GM12878 (cell line): ENCODE measurements at regions not wholly inside any gene's neighbourhood (a gene's known extent, or its start where the extent isn't known, plus 50 kb on each side); places are given as distances from the start of the nearest gene placed in this dataset.

ENCODE experiments used
- ATAC-seq: fragments of 200-7000 bp; cut with Tn5 transposase; 3 replicates; pipeline ENCODE4 v1.9.1; 2020; ENCODE audit warnings: mild to moderate bottlenecking, moderate library complexity
- BruUV-seq: library from RNA; stranded (reverse); fragments of 400-500 nt; replicated peaks from 2 replicates; lab custom pipeline; 2021; lab: Mats Ljungman, UMichigan
- CTCF ChIA-PET: fragments of 300-600 bp; sonication (Branson Sonifier 250); formaldehyde crosslinking; extraction: SDS; loops from one replicate; lab custom pipeline; 2021; ENCODE audit warnings: inconsistent platforms; lab: Yijun Ruan, JAX
- POLR2A ChIA-PET: fragments of 350-600 bp; formaldehyde crosslinking; extraction: SDS; loops from one replicate; lab custom pipeline; 2021; ENCODE audit warnings: inconsistent platforms; lab: Charles Lee
- RAD21 ChIA-PET: fragments of 300-600 bp; sonication (Branson Sonifier 250); formaldehyde crosslinking; loops from one replicate; lab custom pipeline; 2023; ENCODE audit warnings: antibody characterized with exemption; ENCODE audit not compliant: unreplicated experiment; lab: Charles Lee
- SMC1A ChIA-PET: fragments of 300-600 bp; sonication (Branson Sonifier 250); formaldehyde crosslinking; loops from one replicate; lab custom pipeline; 2023; ENCODE audit not compliant: unreplicated experiment, uncharacterized antibody; lab: Charles Lee
- DNase-seq: peaks from one replicate; pipeline ENCODE4 v3.0.0-alpha.2; 2011; ENCODE audit warnings: low read depth, low spot score
- FAIRE-seq: peaks from 3 replicates; lab custom pipeline; 2011; peaks lifted over from hg19 to GRCh38; lab: Jason Lieb, UNC
- H2AFZ ChIP-seq: 2 replicates; pipeline ENCODE4 v1.6.0; 2011; ENCODE audit warnings: low read depth, low read length, control low read depth; ENCODE audit not compliant: control insufficient read depth
- H3K27ac ChIP-seq: 2 replicates; pipeline ENCODE4 v1.5.1; 2011; ENCODE audit warnings: control low read depth; ENCODE audit not compliant: control insufficient read depth, insufficient read depth
- H3K27me3 ChIP-seq, 2 experiments: replicated peaks in 1 of 2; 2 replicates each; pipeline versions ENCODE4 v1.6.0 to v1.6.1; 2011; ENCODE audit warnings: low read length in 1 of 2; ENCODE audit not compliant: control insufficient read depth in 2 of 2, insufficient read depth in 2 of 2
- H3K36me3 ChIP-seq, 2 experiments: 2 replicates each; pipeline ENCODE4 v1.5.1; 2011; ENCODE audit warnings: low read length in 1 of 2; ENCODE audit not compliant: control insufficient read depth in 2 of 2, insufficient read depth in 2 of 2
- H3K4me1 ChIP-seq: 2 replicates; pipeline ENCODE4 v1.6.1; 2011; ENCODE audit warnings: mild to moderate bottlenecking, low read length, moderate library complexity, mixed read lengths; ENCODE audit not compliant: control insufficient read depth, insufficient read depth
- H3K4me2 ChIP-seq: 2 replicates; pipeline ENCODE4 v1.6.0; 2011; ENCODE audit warnings: control low read depth; ENCODE audit not compliant: control insufficient read depth, insufficient read depth
- H3K4me3 ChIP-seq: fragments of 200-600 bp; sonication (generic); 2 replicates; pipeline ENCODE4 v1.5.1; 2016
- H3K79me2 ChIP-seq: 2 replicates; pipeline ENCODE4 v1.6.0; 2011; ENCODE audit warnings: low read length; ENCODE audit not compliant: control insufficient read depth, insufficient read depth
- H3K9ac ChIP-seq: 2 replicates; pipeline ENCODE4 v1.8.0; 2011; ENCODE audit warnings: low read length, control low read depth, mixed read lengths; ENCODE audit not compliant: control insufficient read depth, insufficient read depth
- H3K9me3 ChIP-seq: replicated peaks from 3 replicates; pipeline ENCODE4 v1.5.1; 2011; ENCODE audit warnings: mild to moderate bottlenecking, low read length; ENCODE audit not compliant: control insufficient read depth, insufficient read depth
- H4K20me1 ChIP-seq: 2 replicates; pipeline ENCODE4 v1.6.0; 2011; ENCODE audit not compliant: control insufficient read depth, insufficient read depth
- BMI1 ChIP-seq: fragments of 450-650 bp; IDR thresholded peaks from 2 replicates; pipeline ENCODE4 v1.6.1; 2016; ENCODE audit warnings: mild to moderate bottlenecking, moderate library complexity, borderline replicate concordance
- CBX3 ChIP-seq: fragments of 200-600 bp; sonication (generic); IDR thresholded peaks from 2 replicates; pipeline ENCODE4 v1.6.1; 2016; ENCODE audit warnings: low read depth, borderline replicate concordance
- CEBPZ ChIP-seq: fragments of 150-350 bp; IDR thresholded peaks from 2 replicates; pipeline ENCODE4 v1.6.1; 2016; ENCODE audit warnings: low read depth, low read length
- CREM ChIP-seq: IDR thresholded peaks from 2 replicates; pipeline ENCODE4 v1.6.1; 2014; ENCODE audit warnings: antibody characterized with exemption, low read depth
- HDAC6 ChIP-seq: fragments of 200-600 bp; sonication (generic); IDR thresholded peaks from one replicate; pipeline ENCODE4 v1.8.0; 2017; ENCODE audit warnings: antibody characterized with exemption; ENCODE audit not compliant: unreplicated experiment
- KDM1A ChIP-seq: fragments of 200-600 bp; sonication (generic); IDR thresholded peaks from 2 replicates; pipeline ENCODE4 v1.6.1; 2016; ENCODE audit warnings: borderline replicate concordance
- NFYB ChIP-seq: IDR thresholded peaks from 2 replicates; pipeline ENCODE4 v1.6.1; 2011; ENCODE audit warnings: low read depth, mild to moderate bottlenecking, low read length, improper control_type of control experiment, moderate library complexity; ENCODE audit not compliant: insufficient read depth
- NR2C1 ChIP-seq: fragments of 450-650 bp; IDR thresholded peaks from 2 replicates; pipeline ENCODE4 v1.6.1; 2017; ENCODE audit warnings: antibody characterized with exemption, mild to moderate bottlenecking, moderate library complexity
- RAD51 ChIP-seq: fragments of 450-650 bp; IDR thresholded peaks from 2 replicates; pipeline ENCODE4 v1.6.1; 2016; ENCODE audit warnings: moderate library complexity, mild to moderate bottlenecking, inconsistent platforms
- RUNX3 ChIP-seq: IDR thresholded peaks from 2 replicates; pipeline ENCODE4 v1.6.1; 2012; ENCODE audit warnings: low read length, inconsistent platforms
- SMAD5 ChIP-seq: IDR thresholded peaks from 2 replicates; pipeline ENCODE4 v1.6.1; 2016; ENCODE audit warnings: antibody characterized with exemption, low read depth
- SREBF1 ChIP-seq: IDR thresholded peaks from 2 replicates; pipeline ENCODE4 v1.6.1; 2012; ENCODE audit warnings: mild to moderate bottlenecking, low read length
- TCF7 ChIP-seq: IDR thresholded peaks from 2 replicates; pipeline ENCODE4 v1.6.1; 2014; ENCODE audit warnings: antibody characterized with exemption, borderline replicate concordance
- YBX1 ChIP-seq: fragments of 450-650 bp; IDR thresholded peaks from 2 replicates; pipeline ENCODE4 v1.6.1; 2016; ENCODE audit warnings: antibody characterized with exemption
- ZNF207 ChIP-seq: fragments of 450-650 bp; IDR thresholded peaks from 2 replicates; pipeline ENCODE4 v1.6.1; 2014; ENCODE audit warnings: antibody characterized with exemption, mild to moderate bottlenecking, borderline replicate concordance
- WGBS: methylation state at CpG from one replicate; pipeline ENCODE4 v1.1.6; 2016; ENCODE audit warnings: low lambda C conversion rate; ENCODE audit not compliant: insufficient replicate concordance, insufficient coverage; ENCODE audit errors: missing lambda C conversion rate; 5-methylcytosine and 5-hydroxymethylcytosine counted together
- in situ Hi-C: fragments of 300-500 bp; cut with MboI; formaldehyde crosslinking; loops from 9 replicates; pipeline ENCODE4 v1.14.3; 2018; ENCODE audit warnings: mixed read lengths
- intact Hi-C: fragments of 100-400 bp; cut with micrococcal nuclease; formaldehyde crosslinking; loops from one replicate; pipeline ENCODE4 v1.14.2; 2022; ENCODE audit not compliant: unreplicated experiment
- TF ChIP-seq, protein P1 (sequence below): fragments of 450-650 bp; IDR thresholded peaks from 2 replicates; pipeline ENCODE4 v1.6.1; 2018; ENCODE audit warnings: borderline replicate concordance, mild to moderate bottlenecking; ENCODE audit not compliant: partially characterized antibody

- no peak for TF ChIP-seq SREBF1
- no peak for TF ChIP-seq NFYB
- TF ChIP-seq CREM: no peak
- no peak for TF ChIP-seq NR2C1
- no peak for TF ChIP-seq TCF7
- no peak for TF ChIP-seq CBX3
- no peak for TF ChIP-seq HDAC6
- TF ChIP-seq YBX1: no peak
- TF ChIP-seq, protein P1, sequence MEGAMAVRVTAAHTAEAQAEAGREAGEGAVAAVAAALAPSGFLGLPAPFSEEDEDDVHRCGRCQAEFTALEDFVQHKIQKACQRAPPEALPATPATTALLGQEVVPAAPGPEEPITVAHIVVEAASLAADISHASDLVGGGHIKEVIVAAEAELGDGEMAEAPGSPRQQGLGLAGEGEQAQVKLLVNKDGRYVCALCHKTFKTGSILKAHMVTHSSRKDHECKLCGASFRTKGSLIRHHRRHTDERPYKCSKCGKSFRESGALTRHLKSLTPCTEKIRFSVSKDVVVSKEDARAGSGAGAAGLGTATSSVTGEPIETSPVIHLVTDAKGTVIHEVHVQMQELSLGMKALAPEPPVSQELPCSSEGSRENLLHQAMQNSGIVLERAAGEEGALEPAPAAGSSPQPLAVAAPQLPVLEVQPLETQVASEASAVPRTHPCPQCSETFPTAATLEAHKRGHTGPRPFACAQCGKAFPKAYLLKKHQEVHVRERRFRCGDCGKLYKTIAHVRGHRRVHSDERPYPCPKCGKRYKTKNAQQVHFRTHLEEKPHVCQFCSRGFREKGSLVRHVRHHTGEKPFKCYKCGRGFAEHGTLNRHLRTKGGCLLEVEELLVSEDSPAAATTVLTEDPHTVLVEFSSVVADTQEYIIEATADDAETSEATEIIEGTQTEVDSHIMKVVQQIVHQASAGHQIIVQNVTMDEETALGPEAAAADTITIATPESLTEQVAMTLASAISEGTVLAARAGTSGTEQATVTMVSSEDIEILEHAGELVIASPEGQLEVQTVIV: no peak
- no peak for TF ChIP-seq SMAD5
These were observed 124.1 kb downstream of the CD164 start (continued) for GRCh38 chr6:109258129-109258528.

DNA sequence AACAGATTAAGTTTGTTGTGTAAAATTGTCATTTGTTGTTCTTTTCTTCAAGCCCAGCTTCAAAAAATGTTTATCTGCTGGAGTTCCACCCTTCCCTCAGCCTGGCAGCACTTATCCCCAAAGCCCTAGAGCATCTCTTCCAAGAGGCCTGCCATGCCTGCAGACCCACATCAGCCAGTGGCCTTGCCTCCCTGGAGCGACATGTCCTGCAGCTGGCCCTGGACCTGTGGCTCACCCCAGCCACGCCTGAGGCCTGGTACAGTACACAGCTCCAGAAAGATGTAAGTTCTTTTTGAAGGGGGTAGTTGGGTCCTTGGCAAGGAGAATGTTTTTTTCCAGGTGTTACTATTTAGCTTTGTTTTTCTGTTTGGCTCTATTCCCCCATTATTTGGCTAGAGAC, 124.8 kb downstream of the CD164 start:
- RAD21 ChIA-PET: no interaction called here
- DNase-seq (no peak), ATAC-seq (no peak), FAIRE-seq (no peak)
- intact Hi-C loops: no loop called here
- BruUV-seq: no TSS peak
- Histone ChIP-seq H4K20me1 (no peaks in the 10 kb centered on the region), H2AFZ (no peak overlapping the region), H3K27ac (no peak overlapping the region), H3K9ac (no peak overlapping the region), H3K79me2 (no peaks in the 10 kb centered on the region), H3K36me3 (no peaks in the 10 kb centered on the region), H3K27me3 (no peaks in the 10 kb centered on the region), H3K9me3 (no peaks in the 10 kb centered on the region), H3K4me3 (no peak overlapping the region), H3K4me1 (no peaks in the 10 kb centered on the region), H3K4me2 (no peak overlapping the region)
- CTCF ChIA-PET: no interaction called here
- in situ Hi-C loops: no loop called here
- POLR2A ChIA-PET: no interaction called here
- SMC1A ChIA-PET: interaction anchor here (1.6 kb wide), 1 partner anchor 113 kb away, joined by 6 read pairs; no protein-coding TSS in a partner anchor
- 21% methylated on average over 2 of the region's 2 CpGs for WGBS
- TF ChIP-seq RUNX3 (no peak), RAD51 (no peak), CREM (no peak), NR2C1 (no peak), ZNF207 (no peak), KDM1A (no peak), BMI1 (no peak), CEBPZ (no peak)
- TF ChIP-seq, protein P1: no peak
